Loucy (cell line): ENCODE measurements at regions not wholly inside any gene's neighbourhood (a gene's known extent, or its start where the extent isn't known, plus 50 kb on each side); places are given as distances from the start of the nearest gene placed in this dataset.

ENCODE experiments used
- H2AFZ ChIP-seq: fragments of 200-600 bp; sonication (generic); 2 replicates; pipeline ENCODE4 v1.6.0; 2016; ENCODE audit warnings: antibody characterized with exemption, mild to moderate bottlenecking, low read length, moderate library complexity
- H3F3A ChIP-seq: fragments of 200-600 bp; 2 replicates; pipeline ENCODE4 v1.6.0; 2016; ENCODE audit warnings: antibody characterized with exemption, low read depth, mild to moderate bottlenecking
- H3K27me3 ChIP-seq: fragments of 200-600 bp; sonication (generic); 2 replicates; pipeline ENCODE4 v1.6.1; 2014; ENCODE audit warnings: low read length, mild to moderate bottlenecking; ENCODE audit not compliant: insufficient read depth, poor library complexity, severe bottlenecking
- H3K36me3 ChIP-seq: fragments of 200-600 bp; sonication (generic); 2 replicates; pipeline ENCODE4 v1.6.1; 2016; ENCODE audit warnings: low read length; ENCODE audit not compliant: insufficient read depth
- H3K4me1 ChIP-seq: fragments of 200-600 bp; sonication (generic); 2 replicates; pipeline ENCODE4 v1.5.1; 2014; ENCODE audit warnings: low read length, mild to moderate bottlenecking; ENCODE audit not compliant: insufficient read depth, poor library complexity, severe bottlenecking
- H3K4me2 ChIP-seq: fragments of 200-600 bp; sonication (generic); 2 replicates; pipeline ENCODE4 v1.6.0; 2014; ENCODE audit warnings: antibody characterized with exemption, low read length, low read depth, mild to moderate bottlenecking; ENCODE audit not compliant: poor library complexity, severe bottlenecking
- H3K4me3 ChIP-seq: fragments of 200-600 bp; sonication (generic); 2 replicates; pipeline ENCODE4 v1.5.1; 2014; ENCODE audit warnings: low read length, mild to moderate bottlenecking, mixed read lengths; ENCODE audit not compliant: poor library complexity, severe bottlenecking
- H3K79me2 ChIP-seq: fragments of 200-600 bp; sonication (generic); 2 replicates; pipeline ENCODE4 v1.6.1; 2014; ENCODE audit warnings: low read length; ENCODE audit not compliant: insufficient read depth
- H3K9ac ChIP-seq: fragments of 200-600 bp; sonication (generic); 2 replicates; pipeline ENCODE4 v1.6.0; 2014; ENCODE audit warnings: mild to moderate bottlenecking, low read depth, low read length, moderate library complexity; ENCODE audit not compliant: poor library complexity, severe bottlenecking
- H3K9me2 ChIP-seq: fragments of 200-600 bp; sonication (generic); replicated peaks from 2 replicates; pipeline ENCODE4 v1.6.1; 2016; ENCODE audit warnings: low read depth, low read length, mixed read lengths
- H3K9me3 ChIP-seq: fragments of 200-600 bp; sonication (generic); 2 replicates; pipeline ENCODE4 v1.6.1; 2014; ENCODE audit warnings: mild to moderate bottlenecking, antibody characterized with exemption, low read length, low read depth; ENCODE audit not compliant: insufficient read depth
- H4K20me1 ChIP-seq: fragments of 200-600 bp; sonication (generic); 2 replicates; pipeline ENCODE4 v1.6.0; 2014; ENCODE audit warnings: antibody characterized with exemption, low read length, mild to moderate bottlenecking; ENCODE audit not compliant: insufficient read depth, poor library complexity, severe bottlenecking
- EZH2phosphoT487 ChIP-seq: fragments of 200-600 bp; IDR thresholded peaks from 2 replicates; pipeline ENCODE4 v1.6.1; 2018; ENCODE audit warnings: antibody characterized with exemption, mild to moderate bottlenecking, moderate library complexity, borderline replicate concordance
- TF ChIP-seq, protein P1 (sequence below): fragments of 200-600 bp; sonication (generic); conservative IDR thresholded peaks from 2 replicates; pipeline ENCODE4 v1.5.1; 2014; ENCODE audit warnings: mild to moderate bottlenecking, antibody characterized with exemption, low read length

DNA sequence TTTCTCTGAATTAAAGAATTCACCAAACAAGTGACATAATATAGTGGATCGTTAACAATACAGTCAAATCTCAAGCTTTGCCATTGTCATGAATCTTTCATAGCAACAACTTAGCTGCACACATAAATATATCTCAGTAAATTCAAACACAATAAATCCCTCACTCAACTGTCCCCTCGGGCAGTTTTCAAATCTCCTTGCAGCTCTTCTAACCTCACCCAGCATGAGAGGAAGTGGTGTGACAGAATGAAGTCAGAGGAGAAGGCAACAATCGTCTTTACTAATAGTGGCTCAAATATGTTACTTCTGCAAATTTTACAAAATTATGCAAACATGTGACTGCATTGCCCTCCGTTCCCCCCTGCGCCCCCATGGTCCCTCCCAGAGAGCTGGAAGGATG, 148.2 kb downstream of the RAP2A start:
- Histone ChIP-seq H3K9me2 (no peaks in the 10 kb centered on the region), H2AFZ (no peak overlapping the region), H3F3A (no peaks in the 10 kb centered on the region), H3K9me3 (no peaks in the 10 kb centered on the region), H3K27me3 (no peaks in the 10 kb centered on the region), H3K9ac (no peak overlapping the region), H3K4me2 (no peak overlapping the region), H4K20me1 (no peaks in the 10 kb centered on the region), H3K4me3 (no peak overlapping the region), H3K4me1 (no peaks in the 10 kb centered on the region), H3K79me2 (no peaks in the 10 kb centered on the region), H3K36me3 (no peaks in the 10 kb centered on the region)
- TF ChIP-seq, protein P1, sequence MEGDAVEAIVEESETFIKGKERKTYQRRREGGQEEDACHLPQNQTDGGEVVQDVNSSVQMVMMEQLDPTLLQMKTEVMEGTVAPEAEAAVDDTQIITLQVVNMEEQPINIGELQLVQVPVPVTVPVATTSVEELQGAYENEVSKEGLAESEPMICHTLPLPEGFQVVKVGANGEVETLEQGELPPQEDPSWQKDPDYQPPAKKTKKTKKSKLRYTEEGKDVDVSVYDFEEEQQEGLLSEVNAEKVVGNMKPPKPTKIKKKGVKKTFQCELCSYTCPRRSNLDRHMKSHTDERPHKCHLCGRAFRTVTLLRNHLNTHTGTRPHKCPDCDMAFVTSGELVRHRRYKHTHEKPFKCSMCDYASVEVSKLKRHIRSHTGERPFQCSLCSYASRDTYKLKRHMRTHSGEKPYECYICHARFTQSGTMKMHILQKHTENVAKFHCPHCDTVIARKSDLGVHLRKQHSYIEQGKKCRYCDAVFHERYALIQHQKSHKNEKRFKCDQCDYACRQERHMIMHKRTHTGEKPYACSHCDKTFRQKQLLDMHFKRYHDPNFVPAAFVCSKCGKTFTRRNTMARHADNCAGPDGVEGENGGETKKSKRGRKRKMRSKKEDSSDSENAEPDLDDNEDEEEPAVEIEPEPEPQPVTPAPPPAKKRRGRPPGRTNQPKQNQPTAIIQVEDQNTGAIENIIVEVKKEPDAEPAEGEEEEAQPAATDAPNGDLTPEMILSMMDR: no peak
- no peak for TF ChIP-seq EZH2phosphoT487

DNA sequence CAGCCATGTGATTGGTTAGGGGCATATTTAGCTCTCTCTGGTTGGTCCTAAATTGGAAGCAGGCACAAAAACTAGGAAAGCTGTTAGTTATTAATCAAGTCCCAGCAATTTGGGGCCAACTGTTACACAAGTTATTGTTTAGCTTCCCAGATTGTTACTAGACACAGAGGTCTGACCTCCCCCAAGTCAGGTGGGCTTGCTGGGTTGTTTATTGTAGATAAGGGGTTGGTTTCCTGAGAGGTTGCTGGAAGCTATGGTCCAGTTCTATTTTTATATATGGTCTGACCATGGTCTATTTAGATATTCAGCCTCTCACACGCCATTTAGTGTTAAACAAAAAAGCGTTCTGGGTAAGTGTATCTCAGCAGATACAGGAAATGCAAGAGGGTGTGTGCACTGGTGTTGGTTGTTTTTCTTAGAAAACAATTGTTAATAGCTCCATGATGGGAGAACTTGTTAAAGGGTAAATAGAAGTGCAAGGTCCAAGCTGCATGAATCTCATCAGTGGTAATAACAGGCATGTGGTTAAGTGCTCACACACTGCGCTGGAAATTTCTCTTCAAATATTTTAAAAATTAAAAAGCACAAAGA, 150.0 kb downstream of the RAP2A start:
- H4K20me1 ChIP-seq: no peaks in the 10 kb centered on the region
- H3K9me2 ChIP-seq: no peaks in the 10 kb centered on the region
- H3K9me3 ChIP-seq: no peaks in the 10 kb centered on the region
- no peak overlapping the region for H3K9ac ChIP-seq
- H2AFZ ChIP-seq: no peak overlapping the region
- H3F3A ChIP-seq: no peaks in the 10 kb centered on the region
- no peaks in the 10 kb centered on the region for H3K36me3 ChIP-seq
- no peaks in the 10 kb centered on the region for H3K27me3 ChIP-seq
- no peak overlapping the region for H3K4me3 ChIP-seq
- TF ChIP-seq EZH2phosphoT487: no peak
- TF ChIP-seq, protein P1: no peak
- no peaks in the 10 kb centered on the region for H3K79me2 ChIP-seq
- H3K4me1 ChIP-seq: no peaks in the 10 kb centered on the region
- H3K4me2 ChIP-seq: no peak overlapping the region

DNA sequence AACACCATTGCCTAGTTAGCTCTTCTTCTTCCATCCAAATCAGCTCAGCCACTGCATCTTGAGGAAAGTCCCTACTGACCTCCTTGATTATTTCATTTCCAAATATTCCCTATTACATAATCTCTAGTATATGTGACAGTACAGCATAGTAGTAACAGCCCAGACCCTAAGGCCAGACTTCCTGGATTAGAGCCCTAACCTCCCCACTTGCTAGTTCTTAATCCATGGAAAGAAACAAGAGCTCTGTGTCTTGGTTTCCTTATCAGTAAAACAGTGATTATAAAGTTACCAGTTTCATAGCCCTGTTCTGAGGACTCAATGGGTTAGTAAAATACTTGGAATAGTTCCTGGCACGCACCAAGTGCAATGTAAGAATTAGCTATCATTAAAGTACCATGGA, 153.0 kb downstream of the RAP2A start:
- Histone ChIP-seq H3K4me2 (no peak overlapping the region), H3K4me1 (no peaks in the 10 kb centered on the region), H3K79me2 (no peaks in the 10 kb centered on the region), H3K9ac (no peak overlapping the region), H3K4me3 (no peak overlapping the region), H3K9me3 (no peaks in the 10 kb centered on the region), H3K9me2 (no peaks in the 10 kb centered on the region), H3F3A (no peaks in the 10 kb centered on the region), H3K36me3 (no peaks in the 10 kb centered on the region), H3K27me3 (no peaks in the 10 kb centered on the region), H4K20me1 (no peaks in the 10 kb centered on the region), H2AFZ (no peak overlapping the region)
- TF ChIP-seq, protein P1: no peak
- TF ChIP-seq EZH2phosphoT487: no peak
